Left ventricle myocardium superior (tissue), 1 donor: ENCODE measurements at regions not wholly inside any gene's neighbourhood (a gene's known extent, or its start where the extent isn't known, plus 50 kb on each side); places are given as distances from the start of the nearest gene placed in this dataset.
"Not testable (repeated sequence)": the region's sequence is repeated elsewhere in the genome, so short reads cannot be mapped to it uniquely, and the experiment has no call there.

Experiments
- ATAC-seq: fragments of 200-7000 bp; cut with Tn5 transposase; one replicate; pipeline ENCODE4 v1.9.1; 2020; ENCODE audit warnings: mild to moderate bottlenecking, moderate library complexity
- DNase-seq: peaks from one replicate; pipeline ENCODE4 v3.0.0-alpha.2; 2020
- intact Hi-C: fragments of 100-400 bp; cut with micrococcal nuclease; formaldehyde crosslinking; loops from one replicate; pipeline ENCODE4 v1.11.0; 2022
- donor health status: DM: no; HTN: yes; CAD: no; lungs with severe emphysema.

DNA sequence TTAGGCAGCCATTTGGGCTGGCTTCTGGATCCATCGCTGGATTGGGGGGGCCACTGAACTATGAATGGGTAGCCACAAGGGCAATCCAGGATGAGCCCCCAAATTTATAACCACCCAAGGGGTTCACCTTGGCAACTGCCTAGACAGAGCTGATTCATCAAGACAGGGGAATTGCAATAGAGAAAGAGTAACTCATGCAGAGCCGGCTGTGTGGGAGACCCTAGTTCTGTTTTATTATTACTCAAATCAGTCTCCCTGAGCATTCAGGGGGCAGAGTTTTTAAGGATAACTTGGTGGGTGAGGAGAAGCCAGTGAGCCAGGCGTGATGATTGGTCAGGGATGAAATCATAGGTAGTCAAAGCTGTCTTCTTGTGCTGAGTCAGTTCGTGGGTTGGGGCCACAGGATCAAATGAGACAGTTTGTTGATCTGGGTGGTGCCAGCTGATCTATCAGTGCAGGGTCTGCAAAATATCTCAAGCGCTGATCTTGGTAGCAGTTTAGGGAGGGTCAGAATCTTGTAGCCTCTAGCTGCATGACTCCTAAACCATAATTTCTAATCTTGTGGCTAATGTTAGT, 57.9 kb downstream of the DNAJB9 start:
- intact Hi-C loops: no loop called here
- DNase-seq (no peak), ATAC-seq (no peak)

DNA sequence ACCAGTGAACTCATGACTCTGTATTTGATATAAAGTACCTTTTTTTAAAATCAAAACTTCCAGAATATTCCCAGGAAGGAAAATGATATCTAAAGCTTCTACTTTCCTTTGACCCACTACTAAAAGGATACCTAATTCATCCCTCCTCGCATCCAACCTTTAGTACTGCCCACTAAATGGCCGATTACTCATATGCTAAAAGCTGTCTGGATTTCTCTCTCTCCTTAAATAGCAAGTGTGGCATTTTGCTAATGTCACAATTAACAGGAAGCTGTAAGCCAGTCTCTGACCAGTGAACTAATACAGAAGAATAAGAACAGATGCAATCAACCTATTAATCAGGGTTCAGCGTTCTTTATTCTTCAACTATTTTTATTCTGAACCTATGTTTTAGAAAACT, 59.0 kb downstream of the DNAJB9 start:
- intact Hi-C loops: no loop called here
- ATAC-seq (no peak), DNase-seq (no peak)

DNA sequence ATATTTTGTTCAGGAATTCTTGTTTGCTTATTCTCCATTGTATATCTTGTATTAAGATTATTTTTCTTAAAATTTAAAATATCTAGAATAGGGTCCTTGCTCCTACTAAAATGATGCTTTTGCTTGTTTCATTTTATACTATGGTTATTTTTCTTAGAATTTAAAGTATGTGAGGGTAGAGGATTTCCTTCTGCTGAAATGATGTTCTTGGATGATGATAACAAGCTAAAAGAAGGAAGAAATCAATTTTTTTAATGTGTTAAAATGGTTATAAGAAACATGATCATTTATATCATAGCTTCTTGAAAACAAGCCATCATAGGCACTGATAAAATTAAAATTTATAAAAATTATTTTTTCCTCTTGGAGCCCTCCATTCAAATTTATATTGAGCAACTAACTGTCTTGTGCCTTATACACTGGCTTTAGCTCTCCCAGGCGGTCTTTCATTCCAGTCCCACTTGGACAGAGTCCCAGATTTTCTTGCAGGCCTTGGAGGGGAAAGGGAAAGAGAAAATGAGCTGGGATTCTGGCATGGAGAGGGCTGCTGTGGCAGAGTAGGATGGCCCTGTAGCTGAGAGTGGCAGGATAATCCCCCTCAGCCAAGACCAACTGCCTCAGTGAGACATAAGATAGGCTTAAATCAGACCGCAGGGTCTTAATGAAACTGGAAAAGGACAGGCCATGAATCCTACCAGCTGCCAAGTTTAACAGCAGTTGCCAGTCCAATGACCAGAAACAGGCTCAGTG, 60.2 kb downstream of the DNAJB9 start:
- intact Hi-C loops: no loop called here
- ATAC-seq: peak; percentile 84
- DNase-seq: no peak

DNA sequence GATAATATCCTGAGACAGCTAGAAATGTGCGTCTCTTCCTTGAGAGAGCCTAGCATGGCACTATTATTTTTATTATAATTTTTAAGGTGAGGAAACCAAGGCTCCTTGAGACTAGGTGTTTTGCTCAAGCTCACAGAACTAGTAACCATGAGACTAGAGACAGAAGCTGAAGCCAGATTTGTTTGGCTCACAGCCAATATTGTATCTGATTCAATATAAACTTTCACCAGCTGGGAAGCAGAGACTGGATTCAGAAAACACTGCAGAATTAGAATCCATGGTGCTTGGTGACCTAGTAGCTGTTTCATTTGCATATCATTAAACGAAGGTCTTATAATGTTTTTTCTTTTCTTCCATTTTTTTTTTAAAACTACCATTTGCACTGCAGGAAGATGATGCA, 64.4 kb downstream of the DNAJB9 start:
- ATAC-seq: no peak

DNA sequence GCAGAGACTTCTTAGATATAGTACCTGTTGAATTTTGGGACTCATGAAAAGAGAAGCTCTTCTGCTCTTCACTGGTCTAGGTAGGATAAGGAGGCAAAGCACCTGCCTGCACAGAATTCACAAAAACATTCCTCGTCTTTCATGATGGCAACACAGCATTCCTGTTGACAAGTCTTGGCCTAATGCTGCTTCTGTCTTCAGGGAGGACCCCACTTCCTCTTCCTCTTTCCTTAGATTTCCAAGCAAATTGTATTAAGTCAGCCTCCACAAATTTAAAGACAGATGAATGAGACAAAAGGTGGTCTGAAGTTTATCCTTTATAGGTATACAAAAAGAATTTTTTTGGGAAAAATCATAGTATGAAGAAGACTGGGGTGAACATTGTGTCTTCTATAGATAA, 64.9 kb downstream of the DNAJB9 start:
- no peak for DNase-seq
- ATAC-seq: no peak
- intact Hi-C loops: no loop called here

More for the DNA sequence above, 64.4 kb downstream of the DNAJB9 start:
- no peak for DNase-seq
- intact Hi-C loops: no loop called here

DNA sequence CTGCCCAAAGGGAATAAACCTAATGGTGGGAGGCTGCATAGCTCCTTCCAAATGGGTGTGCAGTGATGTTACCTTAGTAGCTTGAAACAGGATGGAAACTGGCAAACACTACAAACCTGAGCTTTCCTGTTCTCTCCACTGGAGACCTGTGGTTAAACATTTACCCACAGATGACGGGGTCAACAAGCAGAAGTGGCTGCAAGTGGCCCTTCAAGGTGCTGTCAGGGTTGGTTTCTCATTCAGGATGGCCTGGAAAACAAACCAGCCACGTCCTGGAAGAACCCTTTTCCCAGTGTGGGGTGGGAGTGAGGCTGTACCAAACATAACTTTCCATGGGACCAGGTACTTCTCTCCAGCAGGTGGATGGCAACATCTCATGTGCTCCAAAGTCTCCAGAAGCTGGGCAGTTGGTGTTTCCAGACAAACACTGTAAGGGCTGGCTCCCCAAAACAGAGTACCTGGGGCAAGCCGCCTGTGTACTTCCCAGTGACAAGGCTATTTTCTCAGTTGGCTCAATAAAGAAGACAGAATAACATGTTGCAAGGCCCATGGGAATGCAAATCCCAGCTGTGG, 67.5 kb downstream of the DNAJB9 start:
- DNase-seq: no peak
- ATAC-seq: no peak
- intact Hi-C loops: no loop called here

DNA sequence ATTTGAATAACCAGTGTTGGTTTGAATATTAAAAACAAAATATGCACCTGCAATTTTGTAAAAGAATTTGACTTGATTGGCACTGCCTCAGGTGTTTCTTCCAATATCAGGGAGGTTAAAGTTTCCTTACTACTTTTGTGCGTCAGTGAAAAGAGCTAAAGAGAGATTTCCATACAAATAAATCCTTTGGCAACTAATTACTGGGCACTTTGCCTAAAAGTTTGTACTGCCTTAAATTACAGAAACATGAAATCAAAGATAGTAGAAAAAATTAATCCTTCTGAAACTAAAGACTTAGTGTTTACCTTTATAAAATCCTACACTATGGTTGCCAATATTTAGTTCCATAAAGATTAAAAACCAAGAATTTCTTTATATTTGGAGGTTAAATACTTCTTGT, 72.5 kb downstream of the DNAJB9 start:
- DNase-seq: no peak
- intact Hi-C loops: no loop called here
- ATAC-seq: no peak

DNA sequence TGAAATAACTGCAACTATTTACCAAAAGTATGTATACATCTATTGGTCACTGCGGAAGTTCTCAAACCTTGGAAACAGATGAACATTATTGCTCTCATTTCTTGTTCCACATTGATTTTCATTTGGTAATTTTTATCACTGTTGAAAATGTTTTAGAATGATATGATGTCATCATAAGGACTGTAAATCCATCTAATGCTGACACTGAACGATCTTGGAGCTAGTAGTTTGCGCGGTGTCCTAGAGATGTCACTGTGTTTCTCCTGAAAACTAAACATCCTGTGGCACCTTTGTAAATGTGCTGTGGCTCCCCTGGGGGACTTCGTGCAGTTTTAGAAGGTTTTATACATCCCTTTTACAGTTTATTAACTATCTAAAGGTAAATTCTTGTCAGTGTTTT, 73.5 kb downstream of the DNAJB9 start:
- ATAC-seq (no peak), DNase-seq (no peak)
- intact Hi-C loops: no loop called here

DNA sequence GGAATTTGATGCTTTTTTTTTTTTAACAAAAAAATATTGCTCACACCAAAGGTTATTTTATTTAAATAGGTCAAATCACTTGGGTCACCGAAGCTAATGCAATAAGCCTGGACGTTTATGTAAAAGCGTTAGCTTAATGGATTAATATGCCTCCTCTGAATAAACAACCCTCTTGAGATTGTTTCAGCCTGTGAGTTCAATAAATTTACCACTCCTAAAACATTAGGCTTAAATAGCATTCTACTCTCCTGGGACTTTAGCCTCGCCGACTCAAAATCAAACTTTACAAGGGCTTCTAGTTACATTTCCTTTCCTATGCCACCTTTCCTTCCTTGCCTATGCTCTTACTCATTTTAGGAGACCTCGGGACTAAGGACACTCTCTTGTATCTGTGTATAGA, 79.3 kb downstream of the DNAJB9 start:
- no peak for ATAC-seq
- intact Hi-C loops: no loop called here
- DNase-seq: no peak

DNA sequence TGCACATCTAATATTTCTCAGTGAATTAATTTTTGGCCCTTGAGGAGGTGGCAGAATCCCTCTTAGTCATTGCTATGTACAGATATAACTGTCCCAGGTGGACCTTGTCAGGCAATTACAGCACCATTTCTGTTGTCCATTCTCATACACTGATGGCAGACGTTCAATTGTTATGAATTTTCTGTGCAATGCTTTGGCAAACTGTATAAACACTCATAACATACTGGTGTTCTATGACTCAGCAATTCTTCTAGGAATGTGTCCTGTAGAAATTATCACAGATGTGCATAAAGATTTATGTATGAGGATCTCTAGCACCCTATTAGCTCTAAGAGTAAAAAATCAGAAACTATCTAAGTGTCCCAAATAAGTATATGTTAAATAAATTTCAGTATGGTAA, 80.8 kb downstream of the DNAJB9 start:
- no peak for DNase-seq
- intact Hi-C loops: no loop called here

DNA sequence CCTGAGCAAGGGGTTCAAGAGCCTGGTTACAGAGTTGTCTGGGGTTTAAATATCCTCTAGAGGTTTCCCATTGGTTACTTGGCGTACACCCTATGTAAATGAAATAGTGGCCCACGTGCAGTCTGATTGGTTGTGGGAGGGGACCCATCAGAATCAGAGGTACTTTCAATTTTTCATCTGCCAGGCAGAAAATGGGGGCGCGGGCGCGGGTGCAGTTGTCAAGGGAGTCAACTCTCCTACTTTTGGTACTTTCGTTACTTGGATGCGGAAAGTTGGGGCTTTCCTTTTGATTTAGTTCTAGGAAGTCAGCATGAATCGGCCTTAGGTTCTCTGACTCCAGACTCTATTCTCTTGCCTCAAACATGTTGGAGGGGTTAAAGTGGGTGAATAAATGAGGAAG, 83.2 kb downstream of the DNAJB9 start:
- intact Hi-C loops: no loop called here
- no peak for ATAC-seq
- DNase-seq: no peak

More for the DNA sequence above, 80.8 kb downstream of the DNAJB9 start:
- no peak for ATAC-seq

DNA sequence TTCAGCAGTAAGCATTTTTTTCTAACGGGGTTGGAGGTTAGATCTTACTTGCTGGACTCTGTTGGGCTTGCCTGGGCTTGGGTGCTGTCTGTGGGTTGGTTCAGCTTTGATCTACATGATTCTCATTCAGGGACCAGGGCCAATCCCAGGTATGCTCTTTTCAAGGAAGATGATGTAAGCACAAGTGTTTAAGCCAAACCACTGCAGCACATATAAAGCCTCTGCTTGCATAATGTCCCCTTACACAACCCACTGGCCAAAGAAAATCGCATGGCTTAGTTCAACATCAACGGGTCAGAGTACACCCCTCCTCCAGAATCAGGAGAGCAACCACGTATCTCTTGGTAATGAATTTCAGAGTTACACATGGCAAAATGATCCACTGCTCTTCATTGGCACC, 83.9 kb downstream of the DNAJB9 start:
- DNase-seq (no peak), ATAC-seq (no peak)
- intact Hi-C loops: no loop called here

DNA sequence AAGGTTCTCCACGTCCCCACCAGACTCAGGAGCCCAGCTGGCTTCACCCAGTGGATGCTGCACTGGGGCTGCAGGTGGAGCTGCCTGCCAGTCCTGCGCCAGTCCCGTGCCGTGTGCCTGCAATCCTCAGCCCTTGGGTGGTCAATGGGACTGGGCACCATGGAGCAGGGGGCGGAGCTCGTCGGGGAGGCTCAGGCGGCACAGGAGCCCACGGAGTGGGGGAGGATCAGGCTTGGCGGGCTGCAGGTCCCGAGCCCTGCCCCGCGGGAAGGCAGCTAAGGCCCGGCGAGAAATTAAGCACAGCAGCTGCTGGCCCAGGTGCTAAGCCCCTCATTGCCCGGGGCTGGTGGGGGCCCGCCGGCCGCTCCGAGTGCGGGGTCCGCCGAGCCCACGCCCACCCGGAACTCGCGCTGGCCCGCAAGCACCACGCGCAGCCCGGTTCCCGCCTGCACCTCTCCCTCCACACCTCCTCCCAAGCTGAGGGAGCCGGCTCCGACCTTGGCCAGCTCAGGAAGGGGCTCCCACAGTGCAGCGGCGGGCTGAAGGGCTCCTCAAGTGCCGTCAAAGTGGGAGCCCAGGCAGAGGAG, 87.6 kb downstream of the DNAJB9 start:
- ATAC-seq, intact Hi-C loops, DNase-seq: not testable (repeated sequence)

DNA sequence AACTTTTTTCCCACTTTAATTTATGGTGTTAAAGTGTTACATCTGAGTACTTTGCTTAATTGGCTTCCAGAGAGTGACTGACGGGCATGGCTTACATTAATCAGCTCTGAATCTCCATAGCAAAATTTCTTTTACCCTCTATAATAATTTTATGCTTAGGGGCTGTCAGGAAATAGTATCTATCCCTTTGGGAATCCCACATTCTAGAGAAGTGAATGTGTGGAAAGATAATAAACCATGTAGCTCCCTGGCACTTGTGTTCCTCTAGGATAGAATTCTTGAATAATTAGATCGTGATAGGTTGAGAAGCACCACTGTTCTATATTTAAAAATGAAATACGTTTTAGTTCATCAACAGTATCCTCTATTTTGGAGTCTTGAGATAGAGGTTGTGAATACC, 89.6 kb downstream of the DNAJB9 start:
- ATAC-seq: no peak
- intact Hi-C loops: no loop called here
- DNase-seq: no peak

DNA sequence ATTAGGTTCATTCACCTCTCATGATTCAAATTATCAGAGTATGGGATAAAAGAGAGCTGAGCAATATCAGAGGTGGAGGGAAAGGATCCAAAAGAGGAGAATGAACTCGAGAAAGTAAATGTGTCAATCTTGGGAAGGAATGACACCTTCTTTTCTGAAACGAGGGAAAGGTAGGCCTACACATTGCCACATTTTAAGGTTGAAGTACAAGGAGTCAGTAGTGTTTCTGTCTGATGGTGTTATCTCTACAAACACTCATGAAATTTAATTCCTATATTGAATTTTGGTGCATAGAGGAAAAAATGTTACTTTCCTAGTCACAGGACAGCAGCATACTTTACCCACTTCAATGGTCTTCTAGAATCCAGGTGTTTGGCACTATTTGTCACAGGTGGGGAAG, 90.2 kb downstream of the DNAJB9 start:
- intact Hi-C loops: no loop called here
- DNase-seq: no peak
- no peak for ATAC-seq

DNA sequence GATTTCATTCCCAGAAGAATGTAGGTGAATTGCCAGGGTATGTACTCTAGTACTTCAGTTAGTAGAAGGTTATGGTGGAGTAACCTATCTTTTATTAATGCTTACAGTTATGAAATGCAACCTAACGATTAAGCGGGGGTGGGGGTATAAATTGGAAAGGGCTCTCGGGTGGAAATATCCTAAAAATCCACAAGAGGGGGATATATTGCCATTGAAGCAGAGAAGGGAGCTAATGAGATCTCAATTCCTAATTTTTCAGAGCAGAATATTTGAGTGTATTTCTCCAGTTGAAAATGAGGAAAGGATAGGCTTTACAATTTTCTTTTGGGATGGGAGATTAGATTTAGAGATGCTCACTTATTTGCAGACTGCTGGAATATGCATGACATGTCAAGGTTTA, 90.8 kb downstream of the DNAJB9 start:
- DNase-seq (no peak), ATAC-seq (no peak)
- intact Hi-C loops: no loop called here

DNA sequence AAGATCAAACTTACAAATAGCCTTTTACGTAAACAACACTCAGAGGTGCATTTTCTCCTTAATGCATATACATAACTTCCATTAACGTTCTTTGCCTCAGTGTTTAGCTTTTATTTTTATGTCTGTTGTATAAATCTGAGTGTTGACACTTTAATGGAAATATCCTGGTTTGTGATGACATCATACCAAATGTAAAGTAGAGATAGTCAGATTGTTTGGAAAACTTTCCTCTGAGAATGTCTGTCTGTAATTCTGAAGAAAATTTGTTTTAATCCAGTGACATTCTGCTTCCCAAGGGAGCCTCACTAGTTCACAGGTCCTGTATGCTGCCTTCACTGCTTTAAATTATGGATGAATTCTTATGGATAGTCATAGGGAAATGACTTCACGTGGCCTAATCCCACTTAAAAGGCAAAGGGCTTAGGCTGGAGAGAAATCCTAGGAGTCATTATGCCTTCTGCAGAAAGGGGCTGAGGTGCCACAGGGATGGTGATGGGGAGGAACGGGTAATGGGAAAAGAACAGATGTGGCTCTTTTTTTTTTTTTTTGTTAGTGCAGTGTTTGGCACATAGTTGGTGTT, 93.2 kb downstream of the DNAJB9 start:
- DNase-seq (no peak), ATAC-seq (no peak)
- intact Hi-C loops: no loop called here

DNA sequence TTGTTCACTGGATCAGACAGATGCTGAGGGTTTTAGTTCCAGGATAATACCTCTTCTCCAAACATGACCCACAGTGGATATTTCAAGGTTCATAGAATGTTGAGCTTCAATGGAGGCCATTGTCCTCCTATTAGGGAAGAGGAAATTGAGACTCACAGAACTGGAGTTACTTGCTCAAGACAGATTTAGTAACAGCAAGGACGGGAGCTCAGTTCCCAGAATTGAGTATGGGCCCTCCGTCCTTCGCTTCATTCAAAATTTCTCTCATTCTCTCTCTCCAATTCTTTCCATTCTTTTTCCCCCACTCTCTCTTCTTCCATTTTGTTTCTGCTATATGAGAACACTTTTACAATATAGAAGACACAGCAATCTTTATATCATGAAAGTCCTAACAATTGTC, 94.0 kb downstream of the DNAJB9 start:
- DNase-seq: no peak
- no peak for ATAC-seq
- intact Hi-C loops: no loop called here

DNA sequence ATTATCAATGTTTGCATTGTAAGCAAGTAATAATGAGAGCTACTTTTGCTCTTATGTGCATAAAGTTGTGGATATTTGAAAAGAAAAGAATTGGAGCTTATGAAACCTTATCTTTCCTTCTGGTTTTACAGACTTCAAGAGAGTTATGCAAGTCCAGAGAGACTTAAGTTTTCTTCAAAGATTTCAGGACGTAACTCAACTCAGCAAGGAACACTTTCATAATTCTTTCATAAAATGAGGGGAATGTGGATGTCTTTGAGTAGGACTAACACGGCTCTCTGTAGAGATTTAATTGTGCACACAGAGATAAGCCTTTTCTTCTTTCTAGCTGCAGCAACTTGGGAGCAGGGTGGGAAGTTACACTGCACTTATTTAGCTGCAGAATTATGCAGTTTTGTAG, 97.5 kb downstream of the DNAJB9 start:
- ATAC-seq (no peak), DNase-seq (no peak)
- intact Hi-C loops: no loop called here

DNA sequence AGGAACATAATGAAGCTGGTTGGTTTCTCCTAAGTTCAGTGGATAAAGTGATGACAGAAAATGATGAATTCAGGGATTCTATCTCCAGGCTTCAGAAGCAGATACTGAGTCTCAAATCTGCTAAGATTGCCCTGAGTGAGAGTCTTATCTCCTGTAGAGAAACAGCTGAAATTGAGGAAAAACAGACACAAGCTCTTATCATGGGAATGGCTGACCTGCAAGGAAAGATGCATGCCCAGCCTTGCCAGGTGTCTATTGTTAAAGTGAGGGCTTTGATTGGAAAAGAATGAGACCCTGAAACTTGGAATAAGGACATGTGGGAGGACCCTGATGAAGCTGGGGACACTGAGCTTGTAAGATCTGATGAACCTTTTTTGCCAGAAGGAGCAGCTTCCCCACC, 100.3 kb downstream of the DNAJB9 start:
- DNase-seq: no peak
- intact Hi-C loops: no loop called here
- ATAC-seq: no peak
